HG03520 (cell line): ENCODE measurements at regions not wholly inside any gene's neighbourhood (a gene's known extent, or its start where the extent isn't known, plus 50 kb on each side); places are given as distances from the start of the nearest gene placed in this dataset.

Experiments used
- ATAC-seq: cut with Tn5 transposase; IDR thresholded peaks from one replicate; pipeline ENCODE4 v1.9.1; 2021; ENCODE audit warnings: mild to moderate bottlenecking, moderate library complexity; ENCODE audit not compliant: unreplicated experiment

GRCh38 chr10:61548364-61548763, 95.2 kb upstream of the TMEM26 start:
- ATAC-seq, result no peak

GRCh38 chr10:61547297-61547696, 94.1 kb upstream of the TMEM26 start:
- no peak for ATAC-seq

GRCh38 chr10:61545170-61545569, 92.0 kb upstream of the TMEM26 start:
- ATAC-seq, result no peak

- ATAC-seq, result no peak
Measured at GRCh38 chr10:61543831-61544230, 90.7 kb upstream of the TMEM26 start.

- ATAC-seq, result no peak
Measured at GRCh38 chr10:61542596-61542995, 89.4 kb upstream of the TMEM26 start.

DNA sequence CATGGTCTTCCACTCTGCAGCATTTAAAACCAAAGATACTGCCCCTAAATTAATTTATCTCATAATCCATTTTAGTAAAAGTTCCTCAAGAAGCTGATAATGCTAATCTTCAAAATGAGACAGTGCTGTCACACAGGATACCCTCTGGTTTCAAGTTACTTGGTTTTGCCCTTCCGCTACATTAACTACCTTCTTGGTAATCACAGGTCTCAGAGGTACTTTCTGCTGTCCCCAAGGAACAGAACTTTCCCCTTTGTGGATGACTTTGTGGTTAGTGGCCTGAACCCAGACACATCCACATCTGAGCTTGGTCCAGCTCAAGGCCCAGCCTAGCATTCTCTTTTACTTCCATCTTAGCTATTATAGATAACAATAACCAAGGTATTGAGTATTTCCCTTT, 88.8 kb upstream of the TMEM26 start:
- no peak for ATAC-seq

GRCh38 chr10:61539876-61540275, 86.7 kb upstream of the TMEM26 start:
- ATAC-seq, result no peak

GRCh38 chr10:61529208-61529607, 76.0 kb upstream of the TMEM26 start:
- ATAC-seq, result no peak

DNA sequence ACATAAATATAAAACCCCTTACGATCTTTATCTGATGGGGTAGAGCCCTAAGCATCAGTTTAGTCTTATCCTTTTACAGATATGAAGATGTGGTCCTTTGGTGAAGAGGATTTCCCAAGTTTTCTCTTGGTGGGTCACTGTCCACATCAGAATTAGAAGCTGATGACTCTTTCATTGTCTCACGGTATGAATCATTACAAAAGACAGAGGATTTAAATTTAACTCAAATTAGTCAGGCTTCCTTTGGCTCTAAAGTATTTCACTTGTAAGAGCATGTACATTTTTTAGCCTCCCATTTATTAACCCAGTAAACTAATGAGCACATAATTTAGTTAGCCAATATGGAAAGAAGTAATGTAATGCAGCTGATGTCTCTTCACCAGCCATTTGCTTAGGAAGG, 49.9 kb upstream of the TMEM26 start:
- no peak for ATAC-seq
